Endothelial cell of umbilical vein (primary cell): ENCODE measurements at regions not wholly inside any gene's neighbourhood (a gene's known extent, or its start where the extent isn't known, plus 50 kb on each side); places are given as distances from the start of the nearest gene placed in this dataset.

Source experiments
- BruUV-seq: library from RNA; stranded (reverse); fragments of 400-500 nt; replicated peaks from 2 replicates; lab custom pipeline; 2021; lab: Mats Ljungman, UMichigan
- CTCF ChIA-PET: fragments of 300-600, 350-600 bp; sonication (Branson Sonifier 250); formaldehyde crosslinking; loops from one replicate; lab custom pipeline; 2021; ENCODE audit warnings: antibody characterized with exemption, inconsistent platforms; lab: Charles Lee
- POLR2A ChIA-PET: fragments of 300-600, 350-600 bp; sonication (Branson Sonifier 250); formaldehyde crosslinking; loops from one replicate; lab custom pipeline; 2021; ENCODE audit warnings: antibody characterized with exemption, inconsistent platforms; lab: Charles Lee
- DNase-seq: peaks from one replicate; pipeline ENCODE4 v3.0.0-alpha.2; 2011; ENCODE audit warnings: low read depth, low spot score
- FAIRE-seq: peaks from 2 replicates; lab custom pipeline; 2011; peaks lifted over from hg19 to GRCh38; lab: Jason Lieb, UNC
- H2AFZ ChIP-seq: 2 replicates; pipeline ENCODE4 v1.6.0; 2012; ENCODE audit warnings: low read depth, low read length, control low read depth, inconsistent platforms
- H3K27ac ChIP-seq: 2 replicates; pipeline ENCODE4 v1.5.1; 2011; ENCODE audit warnings: low read depth, mild to moderate bottlenecking, control low read depth, low read length, moderate library complexity; ENCODE audit not compliant: insufficient read depth
- H3K27me3 ChIP-seq, 2 experiments: 2 replicates each; pipeline versions ENCODE4 v1.6.0 to v1.6.1; 2011; ENCODE audit warnings: low read length in 2 of 2, mixed read lengths in 1 of 2; ENCODE audit not compliant: control insufficient read depth in 2 of 2, insufficient read depth in 2 of 2
- H3K36me3 ChIP-seq, 2 experiments: 2 replicates in 1 of 2; 3 replicates in 1 of 2; pipeline ENCODE4 v1.5.1; 2011; ENCODE audit warnings: low read length in 2 of 2, mild to moderate bottlenecking in 1 of 2, moderate library complexity in 1 of 2; ENCODE audit not compliant: control insufficient read depth in 2 of 2, insufficient read depth in 2 of 2; ENCODE audit errors: extremely low read depth in 1 of 2
- H3K4me1 ChIP-seq: 3 replicates; pipeline ENCODE4 v1.5.1; 2011; ENCODE audit warnings: mild to moderate bottlenecking, low read length; ENCODE audit not compliant: control insufficient read depth, insufficient read depth; ENCODE audit errors: extremely low read depth
- H3K4me2 ChIP-seq: 2 replicates; pipeline ENCODE4 v1.6.1; 2011; ENCODE audit warnings: low read length, control low read depth, mixed read lengths; ENCODE audit not compliant: insufficient read depth
- H3K4me3 ChIP-seq, 3 experiments: fragments of 200-600 bp in 1 of 3; sonication (generic), shearing (Covaris generic) in 1 of 3; replicated peaks in 1 of 3; 2 replicates each; pipeline ENCODE4 v1.5.1; 2011 to 2016; ENCODE audit warnings: control low read depth in 3 of 3, low read length in 3 of 3, mild to moderate bottlenecking in 2 of 3, inconsistent platforms in 1 of 3, low read depth in 1 of 3, moderate library complexity in 1 of 3; ENCODE audit not compliant: insufficient read depth in 1 of 3
- H3K79me2 ChIP-seq: 2 replicates; pipeline ENCODE4 v1.6.0; 2012; ENCODE audit warnings: low read length, inconsistent platforms; ENCODE audit not compliant: control insufficient read depth, insufficient read depth
- H3K9ac ChIP-seq: replicated peaks from 2 replicates; pipeline ENCODE3; 2011; ENCODE audit warnings: low read length, control low read depth; ENCODE audit not compliant: insufficient read depth; ENCODE audit errors: extremely low read depth
- H3K9me1 ChIP-seq: replicated peaks from 3 replicates; pipeline ENCODE4 v1.6.0; 2011; ENCODE audit warnings: mild to moderate bottlenecking, low read length; ENCODE audit not compliant: control insufficient read depth, insufficient read depth; ENCODE audit errors: extremely low read depth
- H3K9me3 ChIP-seq: replicated peaks from 2 replicates; pipeline ENCODE4 v1.5.1; 2012; ENCODE audit warnings: low read length, inconsistent platforms; ENCODE audit not compliant: control insufficient read depth, insufficient read depth
- H4K20me1 ChIP-seq: replicated peaks from 2 replicates; pipeline ENCODE3; 2011; ENCODE audit warnings: mild to moderate bottlenecking, low read length; ENCODE audit not compliant: control insufficient read depth, insufficient read depth; ENCODE audit errors: extremely low read depth
- CTCF ChIP-seq, 2 donors: IDR thresholded peaks; 1 replicate in 1 of 2; 2 replicates in 1 of 2; pipeline ENCODE4 v1.5.1; 2011; ENCODE audit warnings: low read length in 2 of 2, mild to moderate bottlenecking in 2 of 2, moderate library complexity in 2 of 2, control low read depth in 1 of 2, inconsistent platforms in 1 of 2, low read depth in 1 of 2; ENCODE audit not compliant: insufficient read depth in 1 of 2; ENCODE audit errors: extremely low read depth in 1 of 2
- EZH2 ChIP-seq: IDR thresholded peaks from 2 replicates; pipeline ENCODE4 v1.6.1; 2012; ENCODE audit warnings: borderline replicate concordance, low read depth, mild to moderate bottlenecking, moderate library complexity, low read length, inconsistent platforms; ENCODE audit not compliant: severe bottlenecking
- FOS ChIP-seq: IDR thresholded peaks from 2 replicates; pipeline ENCODE4 v1.6.1; 2011; ENCODE audit warnings: mild to moderate bottlenecking, low read length, moderate library complexity, borderline replicate concordance; ENCODE audit not compliant: insufficient read depth
- GATA2 ChIP-seq: IDR thresholded peaks from 2 replicates; pipeline ENCODE4 v1.7.0; 2011; ENCODE audit warnings: low read depth, mild to moderate bottlenecking, moderate library complexity, mixed read lengths, low read length; ENCODE audit not compliant: insufficient read length, insufficient read depth
- JUN ChIP-seq: IDR thresholded peaks from 2 replicates; pipeline ENCODE4 v1.6.1; 2011; ENCODE audit warnings: borderline replicate concordance, low read depth; ENCODE audit not compliant: insufficient read length, insufficient read depth
- MAX ChIP-seq: IDR thresholded peaks from 2 replicates; pipeline ENCODE4 v1.6.1; 2011; ENCODE audit not compliant: insufficient read depth, insufficient read length
- MYC ChIP-seq: IDR thresholded peaks from one replicate; pipeline ENCODE4 v1.6.1; 2011; ENCODE audit warnings: mild to moderate bottlenecking, low read depth, low read length
- POLR2A ChIP-seq: IDR thresholded peaks from 2 replicates; pipeline ENCODE4 v1.6.1; 2012; ENCODE audit warnings: low read depth, mild to moderate bottlenecking, control low read depth, low read length
- POLR2AphosphoS5 ChIP-seq: IDR thresholded peaks from 2 replicates; pipeline ENCODE4 v1.6.1; 2012; ENCODE audit warnings: low read depth, mild to moderate bottlenecking, control low read depth, low read length, moderate library complexity; ENCODE audit not compliant: insufficient read depth
- dilution Hi-C: fragments of 300-500 bp; cut with MboI; formaldehyde crosslinking; loops from one replicate; pipeline ENCODE4 v1.15.0; 2019; ENCODE audit warnings: low sequenced_read_pairs; ENCODE audit not compliant: extremely low pct_ligation_motif_present
- intact Hi-C: fragments of 100-400 bp; cut with micrococcal nuclease; formaldehyde crosslinking; loops from one replicate; pipeline ENCODE4 v1.10.0; 2022

- Histone ChIP-seq H3K4me1 (no peaks in the 10 kb centered on the region), H3K9me1 (no peaks in the 10 kb centered on the region), H4K20me1 (no peaks in the 10 kb centered on the region), H3K27ac (no peak overlapping the region), H3K4me2 (no peak overlapping the region), H3K79me2 (no peaks in the 10 kb centered on the region), H3K9ac (no peak overlapping the region), H2AFZ (no peak overlapping the region), H3K27me3 (no peaks in the 10 kb centered on the region), H3K36me3 (no peaks in the 10 kb centered on the region), H3K4me3 (no peak overlapping the region), H3K9me3 (no peaks in the 10 kb centered on the region)
- FAIRE-seq (no peak), DNase-seq (no peak)
- POLR2A ChIA-PET, result no interaction called here
- TF ChIP-seq JUN, result no peak
- TF ChIP-seq EZH2, result no peak
- TF ChIP-seq MYC, result no peak
- TF ChIP-seq POLR2A, result no peak
- TF ChIP-seq GATA2, result no peak
- TF ChIP-seq POLR2AphosphoS5, result no peak
- TF ChIP-seq MAX, result no peak
- TF ChIP-seq FOS, result no peak
- no peak for TF ChIP-seq CTCF (IDR thresholded peaks at IDR 0.05; ENCODE audit: extremely low read depth in 1 of 2, insufficient read depth in 1 of 2, low read depth in 1 of 2, low read length in 2 of 2)
- intact Hi-C loops, result loop anchor here (10.0 kb wide), 1 partner anchor 1486 kb away; no protein-coding TSS in a partner anchor
- CTCF ChIA-PET, result no interaction called here
- dilution Hi-C loops, result no loop called here
- no TSS peak for BruUV-seq
These were observed 72.1 kb downstream of the OTOL1 start for GRCh38 chr3:161568671-161569070.
